H9 (cell line): ENCODE measurements at regions not wholly inside any gene's neighbourhood (a gene's known extent, or its start where the extent isn't known, plus 50 kb on each side); places are given as distances from the start of the nearest gene placed in this dataset.

Experiments
- DNase-seq: peaks from one replicate; pipeline ENCODE4 v3.0.0-alpha.2; 2017
- H2AFZ ChIP-seq: one replicate; pipeline ENCODE4 v1.6.1; 2013; ENCODE audit warnings: mild to moderate bottlenecking, low read length, control low read depth, moderate library complexity
- H2AK5ac ChIP-seq: 2 replicates; pipeline ENCODE4 v1.6.1; 2013; ENCODE audit warnings: low read length, control low read depth, mixed read lengths; ENCODE audit not compliant: insufficient read length
- H2BK120ac ChIP-seq: one replicate; pipeline ENCODE4 v1.6.1; 2013; ENCODE audit warnings: low read depth, mild to moderate bottlenecking, low read length, control low read depth, inconsistent platforms; ENCODE audit not compliant: poor library complexity, severe bottlenecking
- H2BK12ac ChIP-seq: 2 replicates; pipeline ENCODE4 v1.6.1; 2013; ENCODE audit warnings: low read length, control low read depth, mixed read lengths, low read depth; ENCODE audit not compliant: insufficient read length
- H2BK15ac ChIP-seq: 2 replicates; pipeline ENCODE4 v1.6.1; 2013; ENCODE audit warnings: low read depth, low read length, control low read depth
- H2BK20ac ChIP-seq: one replicate; pipeline ENCODE4 v1.6.1; 2013; ENCODE audit warnings: low read depth, mild to moderate bottlenecking, low read length, control low read depth, inconsistent platforms; ENCODE audit not compliant: poor library complexity, severe bottlenecking
- H2BK5ac ChIP-seq: 2 replicates; pipeline ENCODE4 v1.6.1; 2013; ENCODE audit warnings: low read length, control low read depth, mixed read lengths; ENCODE audit not compliant: insufficient read length
- H3K14ac ChIP-seq: 2 replicates; pipeline ENCODE4 v1.6.1; 2013; ENCODE audit warnings: low read length, control low read depth; ENCODE audit not compliant: insufficient read depth
- H3K18ac ChIP-seq: 2 replicates; pipeline ENCODE4 v1.6.1; 2013; ENCODE audit warnings: low read depth, mild to moderate bottlenecking, mixed read lengths, low read length, control low read depth; ENCODE audit not compliant: insufficient read length
- H3K23ac ChIP-seq: 2 replicates; pipeline ENCODE4 v1.6.1; 2013; ENCODE audit warnings: low read length, control low read depth, mixed read lengths, low read depth; ENCODE audit not compliant: insufficient read length
- H3K23me2 ChIP-seq: 2 replicates; pipeline ENCODE4 v1.6.1; 2013; ENCODE audit warnings: low read depth, mild to moderate bottlenecking, mixed read lengths, low read length, control low read depth; ENCODE audit not compliant: insufficient read length, poor library complexity, severe bottlenecking
- H3K27ac ChIP-seq: 2 replicates; pipeline ENCODE4 v1.5.1; 2013; ENCODE audit warnings: low read length, control low read depth, mixed read lengths, low read depth; ENCODE audit not compliant: insufficient read length
- H3K27me3 ChIP-seq: 2 replicates; pipeline ENCODE4 v1.6.1; 2013; ENCODE audit warnings: low read length, control low read depth, inconsistent platforms; ENCODE audit not compliant: insufficient read depth
- H3K4ac ChIP-seq: 2 replicates; pipeline ENCODE4 v1.6.1; 2013; ENCODE audit warnings: low read depth, mild to moderate bottlenecking, control low read depth, inconsistent platforms, low read length, moderate library complexity
- H3K4me1 ChIP-seq: 2 replicates; pipeline ENCODE4 v1.6.1; 2013; ENCODE audit warnings: low read length, control low read depth, inconsistent platforms; ENCODE audit not compliant: insufficient read depth
- H3K4me2 ChIP-seq: 2 replicates; pipeline ENCODE4 v1.6.1; 2013; ENCODE audit warnings: low read length, control low read depth, mixed read lengths; ENCODE audit not compliant: insufficient read length, insufficient read depth
- H3K56ac ChIP-seq: 2 replicates; pipeline ENCODE4 v1.6.1; 2013; ENCODE audit warnings: low read depth, mild to moderate bottlenecking, mixed read lengths, low read length, control low read depth; ENCODE audit not compliant: insufficient read length
- H3K79me1 ChIP-seq: 2 replicates; pipeline ENCODE4 v1.6.1; 2013; ENCODE audit warnings: low read depth, mild to moderate bottlenecking, moderate library complexity, low read length, control low read depth, inconsistent platforms; ENCODE audit not compliant: insufficient read depth, poor library complexity, severe bottlenecking
- H3K79me2 ChIP-seq: 2 replicates; pipeline ENCODE4 v1.6.1; 2013; ENCODE audit warnings: low read length, control low read depth, inconsistent platforms; ENCODE audit not compliant: insufficient read depth
- H3K9ac ChIP-seq: 2 replicates; pipeline ENCODE4 v1.6.1; 2013; ENCODE audit warnings: low read length, control low read depth, mixed read lengths; ENCODE audit not compliant: insufficient read length; ENCODE audit errors: extremely low read depth
- H3K9me3 ChIP-seq: one replicate; pipeline ENCODE4 v1.6.1; 2013; ENCODE audit warnings: low read depth, low read length, inconsistent platforms; ENCODE audit not compliant: control insufficient read depth
- H3T11ph ChIP-seq: one replicate; pipeline ENCODE4 v1.6.1; 2013; ENCODE audit warnings: mild to moderate bottlenecking, low read length, control low read depth, inconsistent platforms
- H4K20me1 ChIP-seq: one replicate; pipeline ENCODE4 v1.6.1; 2013; ENCODE audit not compliant: control insufficient read depth, insufficient read length, insufficient read depth
- H4K5ac ChIP-seq: 2 replicates; pipeline ENCODE4 v1.6.1; 2013; ENCODE audit warnings: low read depth, mild to moderate bottlenecking, mixed read lengths, low read length, control low read depth; ENCODE audit not compliant: insufficient read length
- H4K8ac ChIP-seq: replicated peaks from 2 replicates; pipeline ENCODE4 v1.6.1; 2013; ENCODE audit warnings: low read length, control low read depth, mixed read lengths, low read depth; ENCODE audit not compliant: insufficient read length
- H4K91ac ChIP-seq: 2 replicates; pipeline ENCODE4 v1.6.1; 2013; ENCODE audit warnings: low read depth, mild to moderate bottlenecking, moderate library complexity, mixed read lengths, low read length, control low read depth; ENCODE audit not compliant: insufficient read length
- H3K27ac Mint-ChIP-seq, 3 experiments: 2 replicates in 2 of 3; 3 replicates in 1 of 3; pipeline ENCODE4 v1.8.0; 2020 to 2021; ENCODE audit warnings: mixed read lengths in 3 of 3, mild to moderate bottlenecking in 1 of 3, moderate library complexity in 1 of 3
- H3K27me3 Mint-ChIP-seq: 2 replicates; pipeline ENCODE4 v1.8.0; 2021; ENCODE audit warnings: low read depth, mild to moderate bottlenecking, moderate library complexity, mixed read lengths
- H3K36me3 Mint-ChIP-seq, 3 experiments: 2 replicates in 2 of 3; 3 replicates in 1 of 3; pipeline ENCODE4 v1.8.0; 2020 to 2021; ENCODE audit warnings: low read depth in 3 of 3, mixed read lengths in 3 of 3; ENCODE audit not compliant: insufficient read depth in 1 of 3
- H3K4me1 Mint-ChIP-seq, 2 experiments: 2 replicates each; pipeline ENCODE4 v1.8.0; 2020; ENCODE audit warnings: mixed read lengths in 2 of 2
- H3K4me3 Mint-ChIP-seq, 2 experiments: 2 replicates in 1 of 2; 3 replicates in 1 of 2; pipeline ENCODE4 v1.8.0; 2020 to 2021; ENCODE audit warnings: mild to moderate bottlenecking in 2 of 2, mixed read lengths in 2 of 2, moderate library complexity in 1 of 2
- H3K9me3 Mint-ChIP-seq, 2 experiments: 2 replicates in 1 of 2; 3 replicates in 1 of 2; pipeline ENCODE4 v1.8.0; 2020; ENCODE audit warnings: mild to moderate bottlenecking in 2 of 2, mixed read lengths in 2 of 2, moderate library complexity in 1 of 2
- CTCF ChIP-seq: fragments of 200-600 bp; sonication (generic); conservative IDR thresholded peaks from 3 replicates; pipeline ENCODE4 v1.8.0; 2021; ENCODE audit warnings: antibody characterized with exemption, mild to moderate bottlenecking
- WGBS: extraction: QIAGEN DNeasy Blood & Tissue Kit; methylation state at CpG from one replicate; pipeline ENCODE4 v1.1.7; 2013; ENCODE audit warnings: missing lambda C conversion rate, low lambda C conversion rate, mixed read lengths; ENCODE audit not compliant: insufficient read length; ENCODE audit errors: extremely low coverage; 5-methylcytosine and 5-hydroxymethylcytosine counted together

GRCh38 chr3:180296971-180297370 lies 260.2 kb upstream of the PEX5L start:
- Histone ChIP-seq H4K20me1 (no peaks in the 10 kb centered on the region), H2BK5ac (no peak overlapping the region), H2BK120ac (no peak overlapping the region), H3K79me2 (no peaks in the 10 kb centered on the region), H2BK12ac (no peak overlapping the region), H4K91ac (no peak overlapping the region), H2BK20ac (no peak overlapping the region), H3T11ph (no peak overlapping the region), H3K9me3 (no peaks in the 10 kb centered on the region), H4K8ac (no peak overlapping the region), H3K4me1 (no peaks in the 10 kb centered on the region), H3K4ac (no peak overlapping the region), H3K23me2 (no peaks in the 10 kb centered on the region), H2BK15ac (no peak overlapping the region), H3K9ac (no peak overlapping the region), H3K27me3 (no peaks in the 10 kb centered on the region), H3K23ac (no peak overlapping the region), H3K4me2 (no peak overlapping the region), H3K56ac (no peak overlapping the region), H3K14ac (no peak overlapping the region), H4K5ac (no peak overlapping the region), H3K18ac (no peak overlapping the region), H3K79me1 (no peaks in the 10 kb centered on the region), H2AK5ac (no peak overlapping the region), H2AFZ (no peak overlapping the region), H3K27ac (no peak overlapping the region)
- Mint-ChIP-seq H3K9me3 (no peaks in the 10 kb centered on the region; a peak in 1 of 5 replicates), H3K4me1 (peaks cover 3 to 4% of the 10 kb centered on the region in 2 experiments), H3K36me3 (no peaks in the 10 kb centered on the region), H3K27me3 (no peaks in the 10 kb centered on the region), H3K4me3 (no peak overlapping the region), H3K27ac (no peak overlapping the region)
- no peak for DNase-seq
- TF ChIP-seq CTCF = no peak
- WGBS = no CpG with 5 or more reads among the region's 5 CpGs
